ENCODE measurements at regions not wholly inside any gene's neighbourhood (a gene's known extent, or its start where the extent isn't known, plus 50 kb on each side); places are given as distances from the start of the nearest gene placed in this dataset.
"Not testable (repeated sequence)": the region's sequence is repeated elsewhere in the genome, so short reads cannot be mapped to it uniquely, and the experiment has no call there.

- no peak for DNase-seq (ENCODE audit: low read depth in 2 of 2, low spot score in 1 of 2)
These were observed 429.5 kb downstream of the BUD13 start for GRCh38 chr11:116343270-116343669.

- DNase-seq (ENCODE audit: low read depth in 2 of 2, low spot score in 1 of 2) = no peak
These were observed 430.6 kb downstream of the BUD13 start for GRCh38 chr11:116342148-116342547.

- DNase-seq (ENCODE audit: low read depth in 2 of 2, low spot score in 1 of 2) = no peak
These were observed 433.3 kb downstream of the BUD13 start for GRCh38 chr11:116339306-116340098.

DNA sequence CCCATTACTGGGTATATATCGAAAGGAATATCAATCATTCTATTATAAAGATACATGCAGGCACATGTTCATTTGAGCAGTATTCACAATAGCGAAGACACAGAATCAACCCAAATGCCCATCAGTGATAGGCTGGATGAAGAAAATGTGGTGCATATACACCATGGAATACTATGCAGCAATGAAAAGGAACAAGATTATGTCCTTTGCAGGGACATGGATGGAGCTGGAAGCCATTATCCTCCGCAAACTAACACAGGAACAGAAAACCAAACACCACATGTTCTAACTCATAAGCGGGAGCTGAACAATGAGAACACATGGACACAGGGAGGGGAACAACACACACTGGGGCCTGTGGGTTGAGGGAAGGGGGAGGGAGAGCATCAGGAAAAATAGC lies 434.3 kb downstream of the BUD13 start:
- not testable (repeated sequence) for DNase-seq (ENCODE audit: low read depth in 2 of 2, low spot score in 1 of 2)

GRCh38 chr11:116336540-116336939 lies 436.2 kb downstream of the BUD13 start:
- no peak for DNase-seq (ENCODE audit: low read depth in 2 of 2, low spot score in 1 of 2)

DNA sequence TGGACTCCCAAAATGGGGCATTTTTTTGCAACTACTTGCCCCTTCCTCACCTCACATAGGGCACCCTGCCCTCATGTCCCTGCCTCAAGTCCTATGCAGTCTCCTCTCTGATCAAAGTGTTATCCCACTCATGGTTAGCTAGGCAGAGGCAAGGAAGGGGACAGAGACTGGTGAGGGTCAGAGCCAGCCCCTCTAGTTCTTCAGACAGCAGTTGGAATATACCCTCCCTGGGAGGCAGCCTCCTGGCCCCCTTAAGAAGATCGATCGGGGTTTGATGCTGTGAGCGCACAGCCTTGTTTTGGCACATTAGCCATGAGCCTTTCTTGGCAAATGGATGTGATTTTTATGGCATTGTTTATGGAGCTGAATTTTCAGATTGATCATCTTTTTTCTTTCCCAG lies 436.9 kb downstream of the BUD13 start:
- no peak for DNase-seq (ENCODE audit: low read depth in 2 of 2, low spot score in 1 of 2)

DNA sequence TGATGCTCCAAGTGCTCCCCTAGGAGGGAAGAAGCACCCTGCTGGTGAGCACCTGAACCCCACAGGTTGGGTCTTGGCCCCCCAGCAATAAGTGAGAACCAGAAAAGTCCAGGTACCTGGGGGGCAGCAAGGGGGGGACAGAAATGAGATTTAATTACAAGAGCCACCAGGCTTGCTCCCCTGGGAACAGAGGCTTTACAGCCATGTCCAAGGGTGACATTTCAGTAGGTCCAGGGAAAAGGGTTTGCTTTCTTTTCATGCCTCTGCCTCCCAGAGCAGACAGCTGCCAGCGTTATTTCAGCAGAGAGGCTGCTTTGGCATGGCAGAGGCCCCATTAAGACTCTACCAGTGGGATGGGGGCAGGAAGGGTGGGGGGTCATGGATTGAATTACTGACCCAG lies 437.7 kb downstream of the BUD13 start:
- no peak for DNase-seq (ENCODE audit: low read depth in 2 of 2, low spot score in 1 of 2)

DNA sequence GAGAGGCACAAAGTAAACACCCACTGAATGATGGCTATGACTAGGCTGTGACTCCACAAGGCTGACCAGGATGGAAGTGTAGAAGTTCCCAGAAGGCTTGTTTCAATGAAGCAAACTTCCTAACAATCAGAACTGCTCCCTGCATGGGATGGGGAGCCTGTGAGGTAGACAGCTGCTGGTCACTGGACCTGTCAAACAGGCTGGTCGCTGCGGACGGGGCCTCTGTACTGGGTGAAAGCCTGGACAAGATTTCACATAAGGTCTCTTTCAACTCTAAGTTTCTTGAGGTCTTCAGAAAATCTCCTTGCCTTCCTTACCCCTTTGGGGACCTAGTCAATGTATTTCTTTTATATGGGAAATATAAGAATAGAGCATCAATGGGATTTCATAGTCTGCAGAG lies 438.2 kb downstream of the BUD13 start:
- DNase-seq (ENCODE audit: low read depth in 2 of 2, low spot score in 1 of 2) = no peak

- DNase-seq (ENCODE audit: low read depth in 2 of 2, low spot score in 1 of 2) = no peak
These were observed 439.7 kb downstream of the BUD13 start for GRCh38 chr11:116333001-116333535.

DNA sequence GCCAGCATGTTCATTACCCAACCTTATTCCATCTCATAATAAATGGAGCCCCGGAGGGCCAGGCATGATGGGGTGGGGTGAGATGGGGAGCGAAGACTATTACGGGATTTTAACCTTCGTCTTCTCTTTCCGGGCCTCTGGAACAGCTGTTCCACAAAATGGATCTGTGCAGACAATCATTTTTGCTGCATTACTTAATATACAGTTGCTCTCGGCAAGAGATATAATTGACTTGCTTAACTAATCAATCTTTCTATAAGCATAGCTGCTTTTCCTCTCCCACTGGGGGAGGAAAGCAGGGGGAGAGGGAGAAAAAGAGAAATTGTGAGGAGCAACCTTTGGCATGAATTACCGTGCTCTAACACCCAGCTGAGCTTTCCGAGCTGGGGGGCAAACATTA lies 440.4 kb downstream of the BUD13 start:
- DNase-seq (ENCODE audit: low read depth in 2 of 2, low spot score in 1 of 2) = no peak

- DNase-seq (ENCODE audit: low read depth in 2 of 2, low spot score in 1 of 2) = no peak
These were observed 441.4 kb downstream of the BUD13 start for GRCh38 chr11:116331381-116331780.

GRCh38 chr11:116330439-116331185 lies 442.2 kb downstream of the BUD13 start:
- no peak for DNase-seq (ENCODE audit: low read depth in 2 of 2, low spot score in 1 of 2)

DNA sequence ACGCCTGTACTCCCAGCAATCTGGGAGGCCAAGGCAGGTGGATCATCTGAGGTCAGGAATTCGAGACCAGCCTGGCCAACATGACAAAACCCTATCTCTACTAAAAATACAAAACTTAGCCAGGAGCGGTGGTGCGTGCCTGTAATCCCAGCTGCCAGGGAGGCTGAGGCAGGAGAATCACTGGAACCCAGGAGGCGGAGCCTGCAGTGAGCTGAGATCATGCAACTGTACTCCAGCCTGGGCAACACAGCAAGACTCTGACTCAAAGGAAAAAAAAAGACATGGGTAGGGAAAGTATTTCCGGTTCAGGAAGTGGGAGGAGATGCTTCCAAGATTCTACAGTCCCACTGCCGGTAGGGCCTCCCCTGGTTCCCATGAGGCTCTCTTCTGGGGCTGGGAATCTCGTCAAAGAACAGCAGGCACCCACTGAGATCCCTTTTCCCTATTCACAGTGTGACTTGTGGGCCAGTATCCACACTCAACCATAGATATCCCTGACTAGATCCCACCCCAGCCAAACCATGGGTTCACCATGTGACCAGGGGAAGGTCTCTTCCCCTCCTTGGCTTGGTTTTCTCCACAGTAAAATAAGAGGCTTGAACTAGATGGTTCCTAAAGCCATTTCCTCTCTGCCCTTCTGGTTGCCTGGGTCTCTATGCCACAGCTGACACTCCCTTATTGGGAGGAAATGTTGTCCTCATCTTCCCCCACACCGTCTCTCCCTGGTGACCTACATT lies 443.3 kb downstream of the BUD13 start:
- DNase-seq (ENCODE audit: low read depth in 2 of 2, low spot score in 1 of 2) = no peak

DNA sequence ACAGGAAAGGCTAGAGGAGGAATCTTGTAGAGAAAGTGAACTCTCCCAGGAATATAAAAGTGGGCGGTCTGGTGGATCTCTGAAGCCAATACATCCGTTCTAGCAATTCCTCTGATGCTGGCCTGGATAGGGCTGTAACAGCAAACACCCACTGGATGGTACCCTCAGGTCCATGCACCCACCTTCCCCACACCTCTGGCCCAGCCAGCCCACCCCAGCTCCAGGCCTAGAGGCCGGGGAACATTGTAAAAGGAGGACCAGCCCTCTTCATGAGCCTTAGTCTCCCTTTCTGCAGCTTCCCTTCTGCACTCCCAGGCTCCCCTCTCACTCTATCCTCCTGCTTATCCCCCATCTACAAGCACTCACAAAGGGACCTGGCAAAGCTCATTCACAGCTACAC lies 443.9 kb downstream of the BUD13 start:
- DNase-seq (ENCODE audit: low read depth in 2 of 2, low spot score in 1 of 2) = no peak

- DNase-seq (ENCODE audit: low read depth in 2 of 2, low spot score in 1 of 2) = no peak
These were observed 444.4 kb downstream of the BUD13 start for GRCh38 chr11:116328391-116328790.

- no peak for DNase-seq (ENCODE audit: low read depth in 2 of 2, low spot score in 1 of 2)
These were observed 446.6 kb downstream of the BUD13 start for GRCh38 chr11:116326146-116326545.

DNA sequence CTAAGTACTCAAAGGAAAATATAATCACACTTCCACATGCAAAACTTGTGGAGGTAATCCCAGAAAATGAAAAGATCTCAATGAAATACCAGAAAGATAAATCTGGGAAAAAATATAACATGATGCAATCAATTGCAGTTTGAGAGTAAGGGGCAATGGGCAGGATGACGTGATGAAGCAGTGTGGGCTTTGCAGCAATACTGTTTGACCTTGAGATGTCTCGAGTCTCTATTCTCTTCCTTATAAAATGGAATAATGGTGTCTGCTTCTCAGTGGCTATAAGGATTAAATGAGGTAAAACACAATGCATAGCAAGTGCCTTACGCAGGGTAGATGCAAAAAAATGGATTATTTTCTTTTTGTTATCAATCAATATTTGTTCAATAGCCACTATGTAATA lies 447.5 kb downstream of the BUD13 start:
- DNase-seq (ENCODE audit: low read depth in 2 of 2, low spot score in 1 of 2) = no peak

DNA sequence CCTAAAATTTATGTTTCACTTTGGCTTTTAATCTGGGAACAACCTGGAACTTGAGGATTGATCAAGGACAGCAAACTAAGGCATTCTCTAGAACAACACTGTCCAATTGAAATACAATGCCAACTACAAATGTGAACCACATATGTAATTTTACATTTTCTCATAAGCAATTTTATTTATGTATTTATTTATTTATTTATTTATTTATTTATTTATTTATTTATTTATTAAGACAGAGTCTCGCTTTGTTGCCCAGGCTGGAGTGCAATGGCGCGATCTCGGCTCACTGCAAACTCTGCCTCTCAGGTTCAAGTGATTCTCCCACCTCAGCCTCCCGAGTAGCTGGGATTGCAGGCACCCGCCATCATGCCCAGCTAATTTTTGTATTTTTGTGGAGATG lies 448.7 kb downstream of the BUD13 start:
- DNase-seq (ENCODE audit: low read depth in 2 of 2, low spot score in 1 of 2) = not testable (repeated sequence)

DNA sequence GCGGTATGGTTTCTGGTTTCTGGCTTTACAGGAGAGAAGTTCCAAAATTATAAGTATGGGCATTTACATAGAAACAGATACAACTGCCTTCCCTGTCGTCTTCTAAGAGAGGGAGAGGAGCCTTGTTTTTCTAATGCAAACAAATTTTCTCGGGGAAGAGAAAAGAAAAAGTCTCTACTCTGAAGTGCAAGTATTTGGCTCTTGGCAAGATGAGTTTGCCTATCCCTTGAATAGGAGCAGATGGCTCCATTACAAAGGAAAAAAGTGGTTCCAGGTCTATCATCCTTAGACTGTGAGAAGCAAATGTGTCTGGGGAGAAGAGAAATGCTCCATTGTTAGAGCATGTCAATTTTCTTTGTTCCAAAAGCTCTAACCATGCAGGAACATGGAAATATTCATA lies 455.6 kb downstream of the BUD13 start:
- DNase-seq (ENCODE audit: low read depth in 2 of 2, low spot score in 1 of 2) = no peak

GRCh38 chr11:116314006-116314405 lies 458.8 kb downstream of the BUD13 start:
- DNase-seq (ENCODE audit: low read depth in 2 of 2, low spot score in 1 of 2) = no peak

DNA sequence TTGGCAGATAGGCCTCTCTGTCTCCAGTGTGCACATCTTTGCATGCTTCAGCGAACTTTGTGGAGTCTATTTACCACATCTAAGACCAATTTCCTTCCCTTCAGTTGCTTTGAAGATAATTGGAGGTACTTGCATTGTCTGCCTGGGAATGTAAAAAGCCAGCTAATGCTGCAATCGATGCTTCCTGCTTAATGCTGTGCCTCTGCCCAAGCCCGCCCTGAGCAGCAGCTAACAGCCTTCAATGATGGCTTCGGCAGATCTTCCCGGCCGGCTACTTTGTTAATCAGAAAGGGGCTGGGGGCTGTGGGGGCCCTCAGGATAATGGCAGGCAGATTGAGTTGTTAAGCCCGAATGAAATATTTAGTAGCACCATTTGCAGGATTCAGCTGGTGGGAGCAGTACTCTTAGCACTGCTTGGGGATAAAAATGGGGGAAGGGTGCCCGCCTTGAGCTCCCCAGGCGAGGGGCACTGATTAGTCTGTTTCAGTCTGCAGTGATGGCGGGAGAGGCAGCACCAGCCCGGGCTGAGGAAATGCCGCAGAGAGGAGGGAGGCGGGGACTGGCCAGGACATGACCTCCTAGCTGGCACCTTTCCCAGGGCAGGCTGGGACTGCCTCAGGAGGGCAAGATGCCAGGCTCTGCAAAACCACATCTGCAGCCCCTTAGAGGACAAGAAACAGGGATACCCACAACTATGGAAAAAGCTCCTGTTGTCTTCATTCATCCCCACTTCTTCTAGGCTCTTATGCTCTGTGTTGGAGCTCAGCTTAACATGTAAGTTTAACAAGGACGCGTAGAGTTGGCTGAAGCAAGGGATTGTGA lies 460.0 kb downstream of the BUD13 start:
- no peak for DNase-seq (ENCODE audit: low read depth in 2 of 2, low spot score in 1 of 2)
